HG03342 (cell line): ENCODE measurements at regions not wholly inside any gene's neighbourhood (a gene's known extent, or its start where the extent isn't known, plus 50 kb on each side); places are given as distances from the start of the nearest gene placed in this dataset.

Source experiments
- ATAC-seq: cut with Tn5 transposase; IDR thresholded peaks from one replicate; pipeline ENCODE4 v1.9.1; 2021; ENCODE audit warnings: mild to moderate bottlenecking, moderate library complexity; ENCODE audit not compliant: unreplicated experiment

DNA sequence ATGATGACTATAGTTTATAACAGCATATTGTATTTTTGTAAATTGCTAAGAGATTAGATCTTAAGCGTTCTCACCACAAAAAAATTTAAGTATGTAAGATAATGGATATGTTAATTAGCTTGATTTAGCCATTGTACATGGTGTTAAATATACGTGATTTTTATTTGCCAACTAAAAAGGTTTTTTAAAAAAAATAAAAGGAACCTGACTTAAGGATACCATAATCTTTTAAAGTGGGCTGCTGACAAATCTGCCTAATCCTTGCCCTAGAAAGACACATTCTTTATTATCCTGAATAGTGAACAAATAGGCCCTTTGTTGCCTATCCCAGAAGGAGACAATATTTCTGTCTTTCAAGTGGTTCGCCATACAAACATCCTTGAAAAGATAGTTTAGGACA lies 94.6 kb upstream of the FAM47C start:
- ATAC-seq, result no peak

DNA sequence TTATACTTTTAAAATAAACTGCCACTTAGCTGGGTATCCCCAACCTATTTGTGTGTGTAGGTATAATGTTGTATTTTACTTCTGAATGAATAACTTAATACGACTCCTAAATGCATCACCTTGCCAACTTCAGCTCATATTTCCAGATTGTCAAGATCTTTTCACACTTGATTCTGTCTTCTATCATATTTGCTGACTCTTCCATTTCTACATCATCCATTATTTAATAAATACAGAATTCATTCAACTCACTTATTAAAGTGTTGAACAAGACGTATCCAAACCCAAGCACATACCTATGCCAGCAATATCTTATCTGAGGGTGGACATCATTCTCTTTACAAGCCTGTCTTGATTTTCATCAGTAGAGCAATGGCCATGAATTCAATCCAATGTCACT lies 91.2 kb upstream of the FAM47C start:
- no peak for ATAC-seq

DNA sequence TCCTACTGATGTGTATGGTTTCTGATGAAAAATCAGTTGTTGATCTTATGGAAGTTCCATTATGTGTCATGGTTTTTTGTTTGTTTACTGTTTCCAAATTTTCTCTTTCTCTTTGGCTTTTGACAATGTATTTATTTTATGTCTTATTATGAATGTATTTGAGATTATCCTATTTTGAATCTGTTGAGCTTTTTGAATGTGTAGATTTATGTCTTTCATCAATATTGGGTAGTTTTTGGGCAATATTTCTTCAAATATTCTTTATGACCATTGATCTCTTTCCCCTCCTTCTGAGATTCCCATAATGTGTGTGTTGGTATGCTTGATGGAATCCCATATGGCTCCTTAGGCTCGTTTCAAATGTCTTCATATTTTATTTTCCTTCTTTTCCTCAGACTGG lies 80.5 kb upstream of the FAM47C start:
- no peak for ATAC-seq

DNA sequence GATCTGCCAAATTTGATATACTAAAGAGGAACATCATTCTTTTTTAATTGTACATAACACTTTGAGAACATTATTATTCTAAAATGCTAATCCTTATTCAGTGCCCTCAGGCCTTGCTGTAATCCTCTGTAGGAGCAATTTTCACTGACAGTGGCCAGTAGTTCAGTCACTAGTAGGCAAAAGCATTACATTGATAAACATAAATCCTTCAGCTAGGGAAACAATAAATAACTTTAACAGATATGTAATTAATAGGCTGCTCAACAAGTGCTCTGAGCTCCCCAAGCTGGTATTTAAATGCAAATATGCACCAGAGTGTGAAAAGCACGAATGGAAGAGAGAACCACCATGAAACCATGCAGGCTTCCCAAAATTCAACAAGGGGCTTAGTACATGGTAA lies 77.7 kb upstream of the FAM47C start:
- ATAC-seq, result no peak

DNA sequence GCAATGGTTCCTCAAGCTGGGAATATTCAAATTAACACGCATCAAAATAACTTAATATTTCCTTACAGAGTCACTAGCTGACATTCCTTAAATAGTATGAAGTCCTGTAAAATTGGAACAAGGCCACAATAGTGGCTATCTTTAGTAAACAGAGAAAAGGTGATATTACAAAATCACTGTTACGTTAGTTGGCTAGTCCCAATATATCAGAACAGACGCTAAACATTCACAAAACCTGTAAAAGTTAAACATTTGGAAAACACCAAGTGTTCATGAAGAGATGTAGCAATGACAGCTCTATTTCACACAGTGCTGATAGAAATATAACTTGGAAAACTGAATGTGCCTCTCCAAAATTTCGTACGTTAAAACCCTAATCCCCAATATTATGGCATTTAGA lies 61.0 kb upstream of the FAM47C start:
- ATAC-seq, result no peak

DNA sequence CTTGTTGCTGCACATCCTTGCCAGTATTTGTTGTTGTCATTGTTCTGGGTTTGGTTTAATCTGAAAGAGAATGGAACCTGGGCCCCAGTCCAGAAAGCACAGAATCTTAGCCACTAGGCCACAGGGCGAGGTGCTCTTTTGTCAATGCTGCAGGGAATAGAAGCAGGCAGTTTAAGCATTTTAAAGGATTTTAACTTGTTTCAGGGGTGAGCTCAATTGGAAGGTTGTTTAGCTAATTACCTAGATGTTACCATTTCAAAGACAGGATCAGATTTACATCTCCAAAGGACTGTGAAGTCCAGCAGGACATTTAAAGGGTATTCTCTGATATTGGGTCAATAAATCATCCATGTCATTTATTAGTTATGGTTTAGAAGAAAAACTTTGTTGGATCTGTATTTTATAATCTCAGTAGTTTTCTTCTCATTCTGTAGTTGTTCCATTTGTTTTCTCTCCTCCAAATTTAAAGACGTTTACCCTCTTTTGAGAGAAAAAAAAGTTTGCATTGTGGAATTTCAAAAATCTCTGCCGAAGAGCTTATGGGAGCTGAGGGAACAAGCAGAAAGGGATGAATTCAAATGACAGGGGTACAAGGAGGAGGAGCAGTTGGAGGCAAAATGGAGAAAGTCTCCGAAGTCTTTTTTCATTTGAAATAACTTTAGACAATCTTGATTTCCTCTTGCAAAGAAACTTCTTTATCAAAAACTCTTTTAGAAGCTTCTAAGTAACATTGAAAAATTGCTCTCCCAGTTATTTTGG lies 57.5 kb upstream of the FAM47C start:
- no peak for ATAC-seq

GRCh38 chrX:36957425-36958328 lies 50.5 kb upstream of the FAM47C start:
- no peak for ATAC-seq
